SK-N-SH (cell line): ENCODE measurements at regions not wholly inside any gene's neighbourhood (a gene's known extent, or its start where the extent isn't known, plus 50 kb on each side); places are given as distances from the start of the nearest gene placed in this dataset.
"Not testable (repeated sequence)": the region's sequence is repeated elsewhere in the genome, so short reads cannot be mapped to it uniquely, and the experiment has no call there.

Experiments used
- EZH2phosphoT487 ChIP-seq: fragments of 200-600 bp; sonication (generic); IDR thresholded peaks from 2 replicates; pipeline ENCODE4 v1.6.1; 2017; ENCODE audit warnings: low read depth, mixed run types, mild to moderate bottlenecking, antibody characterized with exemption, moderate library complexity, borderline replicate concordance
- GATA2 ChIP-seq: sonication (generic); formaldehyde crosslinking; IDR thresholded peaks from 2 replicates; pipeline ENCODE4 v1.5.0; 2020; ENCODE audit warnings: mild to moderate bottlenecking, missing genetic modification reagents
- MEF2A ChIP-seq: IDR thresholded peaks from 2 replicates; pipeline ENCODE4 v1.4.0; 2012; ENCODE audit warnings: low read depth, borderline replicate concordance
- NFIC ChIP-seq: IDR thresholded peaks from 2 replicates; pipeline ENCODE4 v1.4.0; 2012; ENCODE audit warnings: borderline replicate concordance
- TF ChIP-seq, protein P1 (sequence below): fragments of 200-600 bp; sonication (generic); IDR thresholded peaks from 2 replicates; pipeline ENCODE4 v1.6.1; 2017; ENCODE audit warnings: antibody characterized with exemption, mild to moderate bottlenecking, moderate library complexity
- TF ChIP-seq, protein P2 (sequence below): fragments of 150-350 bp; IDR thresholded peaks from 2 replicates; pipeline ENCODE4 v1.6.1; 2016; ENCODE audit warnings: mild to moderate bottlenecking, low read depth, low read length

DNA sequence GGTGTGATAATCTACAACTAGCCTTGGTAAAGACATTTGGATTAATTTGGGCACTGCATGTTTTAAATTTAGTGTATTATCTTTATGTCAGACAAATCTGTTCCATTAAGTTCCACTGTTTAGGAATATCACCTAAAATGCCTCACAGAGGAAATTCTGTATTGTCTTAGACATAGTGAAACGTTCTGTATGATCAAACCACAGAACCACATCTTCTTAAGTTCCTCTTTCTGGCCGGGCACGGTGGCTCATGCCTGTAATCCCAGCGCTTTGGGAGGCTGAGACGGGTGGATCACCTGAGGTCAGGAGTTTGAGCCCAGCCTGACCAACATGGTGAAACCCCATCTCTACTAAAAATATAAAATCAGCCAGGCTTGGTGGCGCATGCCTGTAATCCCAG, 475.3 kb upstream of the CCDC179 start:
- TF ChIP-seq, protein P1, sequence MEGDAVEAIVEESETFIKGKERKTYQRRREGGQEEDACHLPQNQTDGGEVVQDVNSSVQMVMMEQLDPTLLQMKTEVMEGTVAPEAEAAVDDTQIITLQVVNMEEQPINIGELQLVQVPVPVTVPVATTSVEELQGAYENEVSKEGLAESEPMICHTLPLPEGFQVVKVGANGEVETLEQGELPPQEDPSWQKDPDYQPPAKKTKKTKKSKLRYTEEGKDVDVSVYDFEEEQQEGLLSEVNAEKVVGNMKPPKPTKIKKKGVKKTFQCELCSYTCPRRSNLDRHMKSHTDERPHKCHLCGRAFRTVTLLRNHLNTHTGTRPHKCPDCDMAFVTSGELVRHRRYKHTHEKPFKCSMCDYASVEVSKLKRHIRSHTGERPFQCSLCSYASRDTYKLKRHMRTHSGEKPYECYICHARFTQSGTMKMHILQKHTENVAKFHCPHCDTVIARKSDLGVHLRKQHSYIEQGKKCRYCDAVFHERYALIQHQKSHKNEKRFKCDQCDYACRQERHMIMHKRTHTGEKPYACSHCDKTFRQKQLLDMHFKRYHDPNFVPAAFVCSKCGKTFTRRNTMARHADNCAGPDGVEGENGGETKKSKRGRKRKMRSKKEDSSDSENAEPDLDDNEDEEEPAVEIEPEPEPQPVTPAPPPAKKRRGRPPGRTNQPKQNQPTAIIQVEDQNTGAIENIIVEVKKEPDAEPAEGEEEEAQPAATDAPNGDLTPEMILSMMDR: not testable (repeated sequence)
- not testable (repeated sequence) for TF ChIP-seq GATA2, MEF2A, NFIC, EZH2phosphoT487
- TF ChIP-seq, protein P2, sequence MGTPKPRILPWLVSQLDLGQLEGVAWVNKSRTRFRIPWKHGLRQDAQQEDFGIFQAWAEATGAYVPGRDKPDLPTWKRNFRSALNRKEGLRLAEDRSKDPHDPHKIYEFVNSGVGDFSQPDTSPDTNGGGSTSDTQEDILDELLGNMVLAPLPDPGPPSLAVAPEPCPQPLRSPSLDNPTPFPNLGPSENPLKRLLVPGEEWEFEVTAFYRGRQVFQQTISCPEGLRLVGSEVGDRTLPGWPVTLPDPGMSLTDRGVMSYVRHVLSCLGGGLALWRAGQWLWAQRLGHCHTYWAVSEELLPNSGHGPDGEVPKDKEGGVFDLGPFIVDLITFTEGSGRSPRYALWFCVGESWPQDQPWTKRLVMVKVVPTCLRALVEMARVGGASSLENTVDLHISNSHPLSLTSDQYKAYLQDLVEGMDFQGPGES: not testable (repeated sequence)
